Fibroblast of lung (primary cell): ENCODE measurements at regions not wholly inside any gene's neighbourhood (a gene's known extent, or its start where the extent isn't known, plus 50 kb on each side); places are given as distances from the start of the nearest gene placed in this dataset.
A peak's percentile ranks its signal among the peaks of the same experiment; 100 is the strongest.

Source experiments
- DNase-seq, 2 donors: peaks; one replicate each; pipeline versions ENCODE4 v3.0.0 to v3.0.0-alpha.2; 2010; ENCODE audit warnings: low read depth in 2 of 2
- H2AFZ ChIP-seq: 2 replicates; pipeline ENCODE4 v1.5.1; 2012; ENCODE audit warnings: low read length, control low read depth, inconsistent platforms
- H3K27ac ChIP-seq: 2 replicates; pipeline ENCODE4 v1.5.1; 2011; ENCODE audit warnings: low read length, control low read depth; ENCODE audit not compliant: insufficient read depth
- H3K27me3 ChIP-seq: 2 replicates; pipeline ENCODE4 v1.5.1; 2011; ENCODE audit warnings: mild to moderate bottlenecking, low read length; ENCODE audit not compliant: control insufficient read depth, insufficient read depth
- H3K36me3 ChIP-seq: 2 replicates; pipeline ENCODE4 v1.5.1; 2011; ENCODE audit warnings: low read length; ENCODE audit not compliant: control insufficient read depth, insufficient read depth
- H3K4me1 ChIP-seq: 2 replicates; pipeline ENCODE4 v1.5.1; 2011; ENCODE audit warnings: low read length; ENCODE audit not compliant: control insufficient read depth, insufficient read depth; ENCODE audit errors: extremely low read depth
- H3K4me2 ChIP-seq: 2 replicates; pipeline ENCODE4 v1.5.1; 2011; ENCODE audit warnings: low read length, control low read depth; ENCODE audit not compliant: insufficient read depth; ENCODE audit errors: extremely low read depth
- H3K4me3 ChIP-seq, 4 experiments: fragments of 200-600 bp in 1 of 4; sonication (generic) in 1 of 4; replicated peaks in 1 of 4; 2 replicates each; pipeline ENCODE4 v1.5.1; 2011 to 2016; ENCODE audit warnings: low read length in 4 of 4, low read depth in 3 of 4, mild to moderate bottlenecking in 3 of 4, control low read depth in 2 of 4, inconsistent platforms in 1 of 4, mixed read lengths in 1 of 4; ENCODE audit not compliant: insufficient read depth in 1 of 4; ENCODE audit errors: control extremely low read depth in 1 of 4
- H3K79me2 ChIP-seq: 2 replicates; pipeline ENCODE4 v1.5.1; 2012; ENCODE audit warnings: mild to moderate bottlenecking, low read length, inconsistent platforms; ENCODE audit not compliant: control insufficient read depth, insufficient read depth
- H3K9ac ChIP-seq: 2 replicates; pipeline ENCODE4 v1.5.1; 2011; ENCODE audit warnings: mild to moderate bottlenecking, low read length, control low read depth; ENCODE audit not compliant: insufficient read depth
- H3K9me3 ChIP-seq: 2 replicates; pipeline ENCODE4 v1.5.1; 2012; ENCODE audit warnings: low read depth, low read length; ENCODE audit not compliant: control insufficient read depth, insufficient read depth
- H4K20me1 ChIP-seq: 2 replicates; pipeline ENCODE4 v1.5.1; 2011; ENCODE audit warnings: low read length; ENCODE audit not compliant: control insufficient read depth, insufficient read depth; ENCODE audit errors: extremely low read depth
- EZH2 ChIP-seq: IDR thresholded peaks from 2 replicates; pipeline ENCODE4 v1.5.1; 2012; ENCODE audit warnings: low read length, control low read depth, mild to moderate bottlenecking; ENCODE audit errors: missing control alignments
- TF ChIP-seq, protein P1 (sequence below), 2 donors: IDR thresholded peaks in 1 of 2; conservative IDR thresholded peaks in 1 of 2; 1 replicate in 1 of 2; 2 replicates in 1 of 2; pipeline ENCODE4 v1.5.1; 2011 to 2012; ENCODE audit warnings: low read length in 2 of 2, control low read depth in 1 of 2, inconsistent platforms in 1 of 2, low read depth in 1 of 2, mild to moderate bottlenecking in 1 of 2

DNA sequence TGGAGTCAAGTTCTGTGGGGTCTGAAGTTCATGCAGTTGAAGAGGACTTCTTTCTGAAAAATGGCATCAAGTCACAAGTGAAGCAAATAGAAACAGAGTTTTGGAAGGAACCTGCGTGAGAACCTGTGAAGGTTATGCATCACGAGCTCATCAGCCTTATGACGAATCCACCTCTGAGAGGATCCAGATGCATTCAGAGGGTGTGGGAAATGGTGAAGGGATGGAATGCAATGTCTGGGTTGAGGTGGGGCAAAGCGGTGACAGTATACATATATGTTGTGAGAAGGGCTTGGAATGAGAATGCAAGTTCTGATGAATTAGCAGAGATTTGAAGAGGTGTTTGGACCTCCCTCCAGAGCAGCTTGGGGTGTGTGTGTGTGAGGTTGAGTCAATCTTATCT is 382.1 kb upstream of the TBL1XR1 start:
- H3K4me3 ChIP-seq: no peak overlapping the region
- H3K9me3 ChIP-seq: no peaks in the 10 kb centered on the region

DNA sequence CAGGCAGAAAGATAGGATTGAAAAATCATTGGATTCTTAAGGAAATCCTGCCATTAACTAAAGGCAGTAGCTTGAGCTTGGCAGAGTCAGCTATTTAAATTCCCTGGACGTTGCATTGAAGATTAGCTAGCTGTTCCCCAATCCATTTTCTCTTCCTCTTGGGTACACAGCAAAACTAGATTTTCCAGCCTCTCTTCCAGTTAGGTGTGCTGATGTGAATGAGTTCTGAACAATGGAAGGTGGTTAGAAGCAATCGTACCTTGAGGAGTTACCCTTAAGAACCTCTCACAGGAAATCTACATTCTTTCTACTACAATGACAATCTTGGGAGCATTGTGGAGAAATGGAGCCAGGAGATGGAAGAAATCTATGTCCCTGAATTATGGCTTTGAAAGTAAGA is 383.2 kb upstream of the TBL1XR1 start:
- no peak for DNase-seq
- H3K79me2 ChIP-seq: no peaks in the 10 kb centered on the region
- no peak overlapping the region for H2AFZ ChIP-seq
- H3K9me3 ChIP-seq: no peaks in the 10 kb centered on the region
- H3K36me3 ChIP-seq: no peaks in the 10 kb centered on the region
- H3K27ac ChIP-seq: no peak overlapping the region
- TF ChIP-seq, protein P1, sequence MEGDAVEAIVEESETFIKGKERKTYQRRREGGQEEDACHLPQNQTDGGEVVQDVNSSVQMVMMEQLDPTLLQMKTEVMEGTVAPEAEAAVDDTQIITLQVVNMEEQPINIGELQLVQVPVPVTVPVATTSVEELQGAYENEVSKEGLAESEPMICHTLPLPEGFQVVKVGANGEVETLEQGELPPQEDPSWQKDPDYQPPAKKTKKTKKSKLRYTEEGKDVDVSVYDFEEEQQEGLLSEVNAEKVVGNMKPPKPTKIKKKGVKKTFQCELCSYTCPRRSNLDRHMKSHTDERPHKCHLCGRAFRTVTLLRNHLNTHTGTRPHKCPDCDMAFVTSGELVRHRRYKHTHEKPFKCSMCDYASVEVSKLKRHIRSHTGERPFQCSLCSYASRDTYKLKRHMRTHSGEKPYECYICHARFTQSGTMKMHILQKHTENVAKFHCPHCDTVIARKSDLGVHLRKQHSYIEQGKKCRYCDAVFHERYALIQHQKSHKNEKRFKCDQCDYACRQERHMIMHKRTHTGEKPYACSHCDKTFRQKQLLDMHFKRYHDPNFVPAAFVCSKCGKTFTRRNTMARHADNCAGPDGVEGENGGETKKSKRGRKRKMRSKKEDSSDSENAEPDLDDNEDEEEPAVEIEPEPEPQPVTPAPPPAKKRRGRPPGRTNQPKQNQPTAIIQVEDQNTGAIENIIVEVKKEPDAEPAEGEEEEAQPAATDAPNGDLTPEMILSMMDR (conservative IDR thresholded peaks at IDR 0.05 in 1 of 2, IDR thresholded peaks at IDR 0.05 in 1 of 2; ENCODE audit: low read depth in 1 of 2, low read length in 2 of 2): no peak
- no peak for TF ChIP-seq EZH2
- no peaks in the 10 kb centered on the region for H4K20me1 ChIP-seq
- no peak overlapping the region for H3K4me2 ChIP-seq
- no peak overlapping the region for H3K4me3 ChIP-seq
- H3K9ac ChIP-seq: no peak overlapping the region
- no peaks in the 10 kb centered on the region for H3K4me1 ChIP-seq
- no peaks in the 10 kb centered on the region for H3K27me3 ChIP-seq

More for the DNA sequence above, 382.1 kb upstream of the TBL1XR1 start:
- Histone ChIP-seq H3K27ac (no peak overlapping the region), H3K9ac (no peak overlapping the region), H3K79me2 (no peaks in the 10 kb centered on the region), H4K20me1 (no peaks in the 10 kb centered on the region), H3K27me3 (no peaks in the 10 kb centered on the region), H2AFZ (no peak overlapping the region), H3K4me1 (no peaks in the 10 kb centered on the region), H3K4me2 (no peak overlapping the region), H3K36me3 (no peaks in the 10 kb centered on the region)
- peak in 1 of 2 donors; percentile 51 for DNase-seq
- TF ChIP-seq, protein P1 (conservative IDR thresholded peaks at IDR 0.05 in 1 of 2, IDR thresholded peaks at IDR 0.05 in 1 of 2; ENCODE audit: low read depth in 1 of 2, low read length in 2 of 2): no peak
- no peak for TF ChIP-seq EZH2

DNA sequence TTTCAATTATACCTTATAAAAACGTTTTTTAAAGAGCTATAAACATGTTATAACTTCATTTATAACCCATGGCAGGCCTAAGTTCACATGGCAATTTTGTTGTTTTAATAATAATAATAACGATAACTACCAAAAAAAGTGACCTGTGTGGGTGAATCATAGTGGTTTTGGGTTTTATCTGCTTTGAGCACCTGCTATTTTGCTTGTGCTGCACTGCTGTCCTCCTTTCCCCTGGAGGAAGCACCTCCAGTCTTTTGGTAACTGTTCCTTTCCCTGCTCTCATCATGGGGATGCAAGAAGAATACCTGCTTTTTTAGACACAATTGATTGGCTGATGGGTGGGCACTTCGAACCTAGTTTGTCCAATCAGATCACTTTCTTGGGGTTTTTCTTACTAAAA is 388.0 kb upstream of the TBL1XR1 start:
- H3K36me3 ChIP-seq: no peaks in the 10 kb centered on the region
- H3K27ac ChIP-seq: no peak overlapping the region
- no peak for TF ChIP-seq EZH2
- TF ChIP-seq, protein P1 (conservative IDR thresholded peaks at IDR 0.05 in 1 of 2, IDR thresholded peaks at IDR 0.05 in 1 of 2; ENCODE audit: low read depth in 1 of 2, low read length in 2 of 2): no peak
- no peak overlapping the region for H3K4me2 ChIP-seq
- no peak overlapping the region for H3K4me3 ChIP-seq
- no peaks in the 10 kb centered on the region for H3K9me3 ChIP-seq
- no peak for DNase-seq
- H4K20me1 ChIP-seq: no peaks in the 10 kb centered on the region
- H3K4me1 ChIP-seq: no peaks in the 10 kb centered on the region
- H3K79me2 ChIP-seq: no peaks in the 10 kb centered on the region
- H2AFZ ChIP-seq: no peak overlapping the region
- H3K27me3 ChIP-seq: no peaks in the 10 kb centered on the region
- H3K9ac ChIP-seq: no peak overlapping the region
